ENCODE measurements at regions not wholly inside any gene's neighbourhood (a gene's known extent, or its start where the extent isn't known, plus 50 kb on each side); places are given as distances from the start of the nearest gene placed in this dataset.

- peak; percentile 26 for TF ChIP-seq CTCF (IDR thresholded peaks at IDR 0.05; ENCODE audit: low read depth, low read length, missing control alignments)
- in situ Hi-C loops (cut with HindIII; ENCODE audit: low pct_ligation_motif_present, low sequenced_read_pairs): no loop called here
- Histone ChIP-seq H3K27ac (no peak overlapping the region), H3K27me3 (replicated peaks) (no peaks in the 10 kb centered on the region), H3K36me3 (replicated peaks) (no peaks in the 10 kb centered on the region), H3K4me3 (ENCODE audit: low read depth, low read length) (no peak overlapping the region)
- no peak for DNase-seq
Observed at GRCh38 chr1:221993444-221993948, 251.6 kb upstream of the DUSP10 start.

- no peak overlapping the region for H3K4me3 ChIP-seq (ENCODE audit: low read depth, low read length)
- DNase-seq: no peak
- no peak overlapping the region for H3K27ac ChIP-seq
- in situ Hi-C loops (cut with HindIII; ENCODE audit: low pct_ligation_motif_present, low sequenced_read_pairs): no loop called here
- no peaks in the 10 kb centered on the region for H3K36me3 ChIP-seq (replicated peaks)
- no peaks in the 10 kb centered on the region for H3K27me3 ChIP-seq (replicated peaks)
- TF ChIP-seq CTCF (IDR thresholded peaks at IDR 0.05; ENCODE audit: low read depth, low read length, missing control alignments): no peak
Observed at GRCh38 chr1:221992427-221992826, 250.5 kb upstream of the DUSP10 start.

GRCh38 chr1:221991221-221991620, 249.3 kb upstream of the DUSP10 start:
- Histone ChIP-seq H3K36me3 (replicated peaks) (no peaks in the 10 kb centered on the region), H3K4me3 (ENCODE audit: low read depth, low read length) (no peak overlapping the region), H3K27ac (peak overlapping the region; percentile 13), H3K27me3 (replicated peaks) (no peaks in the 10 kb centered on the region)
- DNase-seq: peak; percentile 32
- in situ Hi-C loops (cut with HindIII; ENCODE audit: low pct_ligation_motif_present, low sequenced_read_pairs): no loop called here
- no peak for TF ChIP-seq CTCF (IDR thresholded peaks at IDR 0.05; ENCODE audit: low read depth, low read length, missing control alignments)

GRCh38 chr1:221989741-221990140, 247.9 kb upstream of the DUSP10 start:
- no peak overlapping the region for H3K4me3 ChIP-seq (ENCODE audit: low read depth, low read length)
- no peaks in the 10 kb centered on the region for H3K27me3 ChIP-seq (replicated peaks)
- DNase-seq: no peak
- H3K27ac ChIP-seq: no peak overlapping the region
- TF ChIP-seq CTCF (IDR thresholded peaks at IDR 0.05; ENCODE audit: low read depth, low read length, missing control alignments): no peak
- no peaks in the 10 kb centered on the region for H3K36me3 ChIP-seq (replicated peaks)
- in situ Hi-C loops (cut with HindIII; ENCODE audit: low pct_ligation_motif_present, low sequenced_read_pairs): no loop called here

- no peak overlapping the region for H3K27ac ChIP-seq
- H3K4me3 ChIP-seq (ENCODE audit: low read depth, low read length): no peak overlapping the region
- H3K36me3 ChIP-seq (replicated peaks): no peaks in the 10 kb centered on the region
- in situ Hi-C loops (cut with HindIII; ENCODE audit: low pct_ligation_motif_present, low sequenced_read_pairs): no loop called here
- H3K27me3 ChIP-seq (replicated peaks): no peaks in the 10 kb centered on the region
- no peak for TF ChIP-seq CTCF (IDR thresholded peaks at IDR 0.05; ENCODE audit: low read depth, low read length, missing control alignments)
- DNase-seq: no peak
Observed at GRCh38 chr1:221988829-221989228, 246.9 kb upstream of the DUSP10 start.

- H3K4me3 ChIP-seq (ENCODE audit: low read depth, low read length): no peak overlapping the region
- peak overlapping the region; percentile 27 for H3K27ac ChIP-seq
- DNase-seq: peak; percentile 81
- H3K36me3 ChIP-seq (replicated peaks): no peaks in the 10 kb centered on the region
- no peaks in the 10 kb centered on the region for H3K27me3 ChIP-seq (replicated peaks)
- in situ Hi-C loops (cut with HindIII; ENCODE audit: low pct_ligation_motif_present, low sequenced_read_pairs): no loop called here
- TF ChIP-seq CTCF (IDR thresholded peaks at IDR 0.05; ENCODE audit: low read depth, low read length, missing control alignments): no peak
Observed at GRCh38 chr1:221987860-221988520, 246.1 kb upstream of the DUSP10 start.

All from brain microvascular endothelial cell (primary cell).